Uterus (tissue), 2 donors: ENCODE measurements at regions not wholly inside any gene's neighbourhood (a gene's known extent, or its start where the extent isn't known, plus 50 kb on each side); places are given as distances from the start of the nearest gene placed in this dataset.

Experiments used
- POLR2A ChIP-seq, 2 donors: fragments of 450-650 bp; IDR thresholded peaks; one replicate each; pipeline ENCODE4 v1.6.1; 2016; ENCODE audit warnings: antibody characterized with exemption in 2 of 2, mild to moderate bottlenecking in 1 of 2, moderate library complexity in 1 of 2
- TF ChIP-seq, protein P1 (sequence below), 4 experiments: fragments of 200-600 bp in 2 of 4; fragments of 450-650 bp in 2 of 4; sonication (generic) in 2 of 4; IDR thresholded peaks; one replicate each; pipeline ENCODE4 v1.5.1; 2016 to 2019; ENCODE audit warnings: antibody characterized with exemption in 4 of 4, mild to moderate bottlenecking in 2 of 4, moderate library complexity in 1 of 4

- TF ChIP-seq POLR2A (IDR thresholded peaks at IDR 0.05) = no peak
- TF ChIP-seq, protein P1, sequence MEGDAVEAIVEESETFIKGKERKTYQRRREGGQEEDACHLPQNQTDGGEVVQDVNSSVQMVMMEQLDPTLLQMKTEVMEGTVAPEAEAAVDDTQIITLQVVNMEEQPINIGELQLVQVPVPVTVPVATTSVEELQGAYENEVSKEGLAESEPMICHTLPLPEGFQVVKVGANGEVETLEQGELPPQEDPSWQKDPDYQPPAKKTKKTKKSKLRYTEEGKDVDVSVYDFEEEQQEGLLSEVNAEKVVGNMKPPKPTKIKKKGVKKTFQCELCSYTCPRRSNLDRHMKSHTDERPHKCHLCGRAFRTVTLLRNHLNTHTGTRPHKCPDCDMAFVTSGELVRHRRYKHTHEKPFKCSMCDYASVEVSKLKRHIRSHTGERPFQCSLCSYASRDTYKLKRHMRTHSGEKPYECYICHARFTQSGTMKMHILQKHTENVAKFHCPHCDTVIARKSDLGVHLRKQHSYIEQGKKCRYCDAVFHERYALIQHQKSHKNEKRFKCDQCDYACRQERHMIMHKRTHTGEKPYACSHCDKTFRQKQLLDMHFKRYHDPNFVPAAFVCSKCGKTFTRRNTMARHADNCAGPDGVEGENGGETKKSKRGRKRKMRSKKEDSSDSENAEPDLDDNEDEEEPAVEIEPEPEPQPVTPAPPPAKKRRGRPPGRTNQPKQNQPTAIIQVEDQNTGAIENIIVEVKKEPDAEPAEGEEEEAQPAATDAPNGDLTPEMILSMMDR (IDR thresholded peaks at IDR 0.05) = no peak
Observed at GRCh38 chr17:11077673-11078072, 163.3 kb upstream of the SHISA6 start.
